PC-9 (cell line): ENCODE measurements at regions not wholly inside any gene's neighbourhood (a gene's known extent, or its start where the extent isn't known, plus 50 kb on each side); places are given as distances from the start of the nearest gene placed in this dataset.

Experiments
- BruUV-seq: library from RNA; stranded (reverse); fragments of 400-500 nt; replicated peaks from 2 replicates; lab custom pipeline; 2021; lab: Mats Ljungman, UMichigan
- CTCF ChIA-PET: fragments of 300-600 bp; sonication (Branson Sonifier 250); formaldehyde crosslinking; loops from one replicate; lab custom pipeline; 2022; ENCODE audit warnings: antibody characterized with exemption; lab: Charles Lee
- POLR2A ChIA-PET: fragments of 300-600 bp; sonication (Branson Sonifier 250); formaldehyde crosslinking; loops from one replicate; lab custom pipeline; 2022; ENCODE audit warnings: antibody characterized with exemption; ENCODE audit not compliant: unreplicated experiment; lab: Charles Lee
- DNase-seq, 2 experiments: peaks; one replicate each; pipeline versions ENCODE4 v3.0.0 to v3.0.0-alpha.2; 2015 to 2022; ENCODE audit warnings: mixed read lengths in 1 of 2
- H2AFZ ChIP-seq: fragments of 200-600 bp; sonication (generic); 2 replicates; pipeline ENCODE4 v1.8.1; 2017; ENCODE audit warnings: antibody characterized with exemption
- H3F3A ChIP-seq: fragments of 200-600 bp; sonication (generic); 2 replicates; pipeline ENCODE4 v1.8.1; 2017; ENCODE audit warnings: antibody characterized with exemption, mild to moderate bottlenecking, low read depth; ENCODE audit not compliant: insufficient read depth
- H3K27ac ChIP-seq: fragments of 200-600 bp; sonication (generic); 2 replicates; pipeline ENCODE4 v1.6.1; 2016; ENCODE audit warnings: mixed run types
- H3K27me3 ChIP-seq: fragments of 200-600 bp; sonication (generic); 2 replicates; pipeline ENCODE4 v1.6.1; 2016; ENCODE audit warnings: low read depth, mixed run types; ENCODE audit not compliant: insufficient read depth
- H3K36me3 ChIP-seq: fragments of 200-600 bp; sonication (generic); 2 replicates; pipeline ENCODE4 v1.6.1; 2016; ENCODE audit warnings: low read depth, mixed run types
- H3K4me1 ChIP-seq: fragments of 200-600 bp; sonication (generic); replicated peaks from 2 replicates; pipeline ENCODE4 v1.6.1; 2016; ENCODE audit warnings: mixed run types; ENCODE audit not compliant: insufficient read depth
- H3K4me2 ChIP-seq: fragments of 200-600 bp; sonication (generic); 2 replicates; pipeline ENCODE4 v1.6.1; 2017; ENCODE audit warnings: mixed run types
- H3K4me3 ChIP-seq: fragments of 200-600 bp; sonication (generic); 2 replicates; pipeline ENCODE4 v1.6.1; 2016; ENCODE audit warnings: mixed run types
- H3K79me2 ChIP-seq: fragments of 200-600 bp; sonication (generic); 2 replicates; pipeline ENCODE4 v1.6.1; 2017; ENCODE audit warnings: low read depth, mixed run types
- H3K9me2 ChIP-seq: fragments of 200-600 bp; sonication (generic); 2 replicates; pipeline ENCODE4 v1.8.1; 2017; ENCODE audit warnings: mild to moderate bottlenecking; ENCODE audit not compliant: insufficient read depth
- H3K9me3 ChIP-seq: fragments of 200-600 bp; sonication (generic); 2 replicates; pipeline ENCODE4 v1.8.1; 2016; ENCODE audit warnings: low read depth; ENCODE audit not compliant: insufficient read depth
- H4K20me1 ChIP-seq: fragments of 200-600 bp; sonication (generic); 2 replicates; pipeline ENCODE4 v1.8.1; 2017; ENCODE audit not compliant: insufficient read depth
- EZH2 ChIP-seq: fragments of 200-600 bp; sonication (generic); IDR thresholded peaks from 2 replicates; pipeline ENCODE4 v1.8.0; 2017; ENCODE audit warnings: antibody characterized with exemption, low read depth
- intact Hi-C: fragments of 100-400 bp; cut with micrococcal nuclease; formaldehyde crosslinking; loops from one replicate; pipeline ENCODE4 v1.10.0; 2022; ENCODE audit not compliant: unreplicated experiment
- TF ChIP-seq, protein P1 (sequence below): fragments of 200-600 bp; sonication (generic); conservative IDR thresholded peaks from 2 replicates; pipeline ENCODE4 v1.6.1; 2017; ENCODE audit warnings: mixed run types, antibody characterized with exemption, mild to moderate bottlenecking, moderate library complexity

DNA sequence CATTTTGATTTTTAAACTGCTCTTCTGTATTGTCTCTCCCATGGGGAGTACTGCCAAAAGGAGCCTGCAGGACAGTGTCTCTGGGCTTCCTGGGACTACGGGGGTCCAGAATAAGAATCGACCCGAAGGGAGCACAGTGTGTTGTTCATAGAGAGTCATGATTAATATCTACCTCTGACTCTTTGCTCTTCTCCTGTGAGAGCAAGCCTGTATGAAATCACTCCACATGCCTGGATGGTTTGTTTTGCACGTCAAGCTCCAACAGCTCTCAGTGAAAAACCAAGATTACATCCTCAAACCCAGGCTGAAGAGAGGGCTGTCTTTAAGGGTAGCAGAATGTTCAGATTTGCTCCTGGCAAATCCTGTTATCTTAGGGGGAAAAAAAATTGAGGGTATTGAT lies 1860.0 kb upstream of the WWC1 start:
- Histone ChIP-seq H3K36me3 (no peaks in the 10 kb centered on the region), H2AFZ (no peak overlapping the region), H3K79me2 (no peaks in the 10 kb centered on the region), H3K9me3 (no peaks in the 10 kb centered on the region), H3K4me1 (no peaks in the 10 kb centered on the region), H3K4me3 (no peak overlapping the region), H3K27ac (no peak overlapping the region), H4K20me1 (no peaks in the 10 kb centered on the region), H3K9me2 (no peaks in the 10 kb centered on the region), H3F3A (no peaks in the 10 kb centered on the region), H3K27me3 (no peaks in the 10 kb centered on the region; the same call in 1 of the 2 replicates), H3K4me2 (no peak overlapping the region)
- ChIA-PET POLR2A (no interaction called here), CTCF (no interaction called here)
- BruUV-seq, result no TSS peak
- intact Hi-C loops, result no loop called here
- TF ChIP-seq EZH2, result no peak
- TF ChIP-seq, protein P1, sequence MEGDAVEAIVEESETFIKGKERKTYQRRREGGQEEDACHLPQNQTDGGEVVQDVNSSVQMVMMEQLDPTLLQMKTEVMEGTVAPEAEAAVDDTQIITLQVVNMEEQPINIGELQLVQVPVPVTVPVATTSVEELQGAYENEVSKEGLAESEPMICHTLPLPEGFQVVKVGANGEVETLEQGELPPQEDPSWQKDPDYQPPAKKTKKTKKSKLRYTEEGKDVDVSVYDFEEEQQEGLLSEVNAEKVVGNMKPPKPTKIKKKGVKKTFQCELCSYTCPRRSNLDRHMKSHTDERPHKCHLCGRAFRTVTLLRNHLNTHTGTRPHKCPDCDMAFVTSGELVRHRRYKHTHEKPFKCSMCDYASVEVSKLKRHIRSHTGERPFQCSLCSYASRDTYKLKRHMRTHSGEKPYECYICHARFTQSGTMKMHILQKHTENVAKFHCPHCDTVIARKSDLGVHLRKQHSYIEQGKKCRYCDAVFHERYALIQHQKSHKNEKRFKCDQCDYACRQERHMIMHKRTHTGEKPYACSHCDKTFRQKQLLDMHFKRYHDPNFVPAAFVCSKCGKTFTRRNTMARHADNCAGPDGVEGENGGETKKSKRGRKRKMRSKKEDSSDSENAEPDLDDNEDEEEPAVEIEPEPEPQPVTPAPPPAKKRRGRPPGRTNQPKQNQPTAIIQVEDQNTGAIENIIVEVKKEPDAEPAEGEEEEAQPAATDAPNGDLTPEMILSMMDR, result no peak
- DNase-seq, result no peak

DNA sequence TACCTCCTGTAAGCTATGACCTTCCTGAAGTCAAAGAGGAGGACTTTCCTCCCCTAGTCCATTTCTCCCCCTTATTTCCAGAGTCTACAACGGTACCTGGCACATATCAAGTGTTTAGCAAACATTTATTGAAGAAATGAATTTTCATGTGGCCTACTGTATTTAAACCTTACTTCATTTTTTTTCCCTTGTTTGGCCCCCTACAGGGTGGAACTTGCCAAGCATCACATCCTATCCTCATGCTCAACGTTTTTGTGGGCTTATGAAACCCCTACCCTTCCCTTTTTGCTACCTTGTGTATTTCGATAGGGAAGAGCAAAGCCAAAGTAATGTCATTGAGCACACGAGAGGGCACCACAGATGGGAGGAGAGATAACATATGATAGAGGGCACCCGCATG lies 1857.8 kb upstream of the WWC1 start:
- POLR2A ChIA-PET, result no interaction called here
- no peak for TF ChIP-seq EZH2
- TF ChIP-seq, protein P1, result no peak; the same call in 1 of the 2 replicates
- no peak overlapping the region for H3K4me3 ChIP-seq
- no peaks in the 10 kb centered on the region for H3K4me1 ChIP-seq
- no peak overlapping the region for H2AFZ ChIP-seq
- H3K9me3 ChIP-seq, result no peaks in the 10 kb centered on the region
- BruUV-seq, result no TSS peak
- no peaks in the 10 kb centered on the region for H3K27me3 ChIP-seq
- H3F3A ChIP-seq, result no peaks in the 10 kb centered on the region
- H3K4me2 ChIP-seq, result no peak overlapping the region
- H3K36me3 ChIP-seq, result no peaks in the 10 kb centered on the region
- intact Hi-C loops, result no loop called here
- H4K20me1 ChIP-seq, result no peaks in the 10 kb centered on the region
- H3K79me2 ChIP-seq, result no peaks in the 10 kb centered on the region
- DNase-seq, result no peak
- no peaks in the 10 kb centered on the region for H3K9me2 ChIP-seq
- H3K27ac ChIP-seq, result no peak overlapping the region
- CTCF ChIA-PET, result no interaction called here

DNA sequence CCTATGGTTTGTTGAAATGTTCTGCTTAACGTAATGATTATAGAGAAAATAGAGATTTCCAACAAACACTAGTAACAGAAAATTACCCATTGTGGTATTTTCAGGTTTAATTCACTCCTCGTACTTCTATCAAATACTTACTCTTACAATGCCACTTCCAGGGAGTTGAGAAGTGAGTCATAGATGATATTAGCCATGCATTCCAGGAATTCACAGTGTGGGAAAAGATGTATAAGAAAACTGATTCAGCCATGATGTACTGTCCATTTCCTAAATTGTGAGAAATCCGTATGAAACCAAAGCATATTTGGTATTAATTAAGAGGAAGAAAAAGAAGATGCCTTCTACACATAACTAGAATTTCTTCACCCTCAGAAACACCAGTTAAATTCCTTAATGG lies 1854.6 kb upstream of the WWC1 start:
- no peaks in the 10 kb centered on the region for H3K4me1 ChIP-seq
- TF ChIP-seq EZH2, result no peak
- TF ChIP-seq, protein P1, result no peak
- BruUV-seq, result no TSS peak
- no peak for DNase-seq
- H2AFZ ChIP-seq, result no peak overlapping the region
- no peak overlapping the region for H3K27ac ChIP-seq
- POLR2A ChIA-PET, result no interaction called here
- H3K27me3 ChIP-seq, result no peaks in the 10 kb centered on the region
- no peaks in the 10 kb centered on the region for H3K9me2 ChIP-seq
- H3F3A ChIP-seq, result no peaks in the 10 kb centered on the region
- H3K79me2 ChIP-seq, result no peaks in the 10 kb centered on the region
- intact Hi-C loops, result no loop called here
- CTCF ChIA-PET, result no interaction called here
- no peak overlapping the region for H3K4me2 ChIP-seq
- no peaks in the 10 kb centered on the region for H4K20me1 ChIP-seq
- no peak overlapping the region for H3K4me3 ChIP-seq
- no peaks in the 10 kb centered on the region for H3K9me3 ChIP-seq
- no peaks in the 10 kb centered on the region for H3K36me3 ChIP-seq
